DMS 273 treated with DMSO at 0.1 percent for 48 hours (cell line): ENCODE measurements at regions not wholly inside any gene's neighbourhood (a gene's known extent, or its start where the extent isn't known, plus 50 kb on each side); places are given as distances from the start of the nearest gene placed in this dataset.

Experiments
- DNase-seq: peaks from one replicate; lab custom pipeline; 2025; lab: John Stamatoyannopoulos, UW

DNA sequence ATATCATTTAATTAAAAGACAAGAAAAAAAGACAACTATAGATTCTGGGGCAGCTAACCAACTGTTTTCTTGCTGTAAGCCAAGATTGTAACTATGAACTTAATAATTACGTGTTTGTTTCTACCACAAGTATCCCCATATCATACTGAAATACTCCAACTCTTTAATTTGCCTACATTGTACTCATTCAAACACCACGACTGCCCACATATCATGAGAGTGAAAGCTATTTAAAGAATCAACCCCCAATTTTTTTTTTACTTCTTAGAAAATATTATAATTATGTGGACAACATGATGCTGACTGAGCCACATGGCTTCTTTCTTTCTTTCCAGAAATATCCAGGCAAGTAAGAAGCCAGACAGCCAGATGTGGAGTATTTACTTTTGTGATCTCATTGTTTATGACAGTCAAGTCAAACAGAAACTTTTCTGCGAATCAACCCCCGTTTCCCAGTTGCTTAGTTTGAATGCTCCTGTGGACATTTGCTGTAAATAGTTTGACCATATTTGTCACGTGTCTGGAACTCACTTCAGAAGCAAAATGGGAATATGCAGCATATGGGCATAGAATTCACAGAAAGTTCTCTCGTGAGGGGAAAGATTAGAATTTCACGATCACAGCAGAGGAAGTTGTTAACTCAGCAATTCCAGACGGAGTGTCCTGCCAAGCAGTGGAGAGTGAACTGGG lies 126.8 kb upstream of the PSMD7 start:
- DNase-seq = no peak

GRCh38 chr16:74169066-74169465 lies 127.5 kb upstream of the PSMD7 start:
- DNase-seq = no peak

DNA sequence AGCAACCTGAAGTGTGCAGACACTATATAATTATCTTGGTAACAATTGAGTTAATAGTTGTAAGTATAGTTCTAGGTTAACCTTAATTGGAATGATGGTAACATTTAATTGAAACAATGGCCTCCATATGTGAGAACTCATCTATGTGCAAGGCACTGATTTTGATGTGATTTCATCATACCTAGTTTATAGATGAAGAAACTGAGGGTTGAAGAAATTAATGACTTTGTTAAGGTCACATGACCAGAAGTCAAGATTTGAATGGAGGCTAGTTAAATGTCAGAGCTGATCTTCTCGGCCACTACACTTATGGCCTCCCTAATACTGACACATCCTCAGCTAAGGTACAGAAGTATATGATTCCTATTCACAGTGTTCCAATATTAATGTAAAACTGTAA lies 128.2 kb upstream of the PSMD7 start:
- no peak for DNase-seq

DNA sequence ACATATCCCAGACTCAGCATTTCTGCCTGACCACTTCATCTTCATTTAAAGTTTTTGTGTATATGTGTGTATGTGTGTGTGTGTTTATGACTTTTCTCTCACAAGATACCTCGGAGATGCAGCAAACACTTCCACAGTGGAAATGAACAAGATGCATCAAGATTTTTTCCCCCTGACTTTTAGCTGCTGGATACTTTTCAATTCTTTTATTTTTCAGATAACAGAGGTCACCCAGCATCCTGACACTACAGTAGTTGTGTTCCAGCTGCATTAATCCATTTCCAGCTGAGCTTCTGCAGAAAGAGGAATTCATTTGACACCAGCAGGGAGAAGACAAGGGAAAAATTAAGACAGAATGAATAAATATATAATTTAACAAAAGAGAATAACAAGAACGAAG lies 130.2 kb upstream of the PSMD7 start:
- no peak for DNase-seq

DNA sequence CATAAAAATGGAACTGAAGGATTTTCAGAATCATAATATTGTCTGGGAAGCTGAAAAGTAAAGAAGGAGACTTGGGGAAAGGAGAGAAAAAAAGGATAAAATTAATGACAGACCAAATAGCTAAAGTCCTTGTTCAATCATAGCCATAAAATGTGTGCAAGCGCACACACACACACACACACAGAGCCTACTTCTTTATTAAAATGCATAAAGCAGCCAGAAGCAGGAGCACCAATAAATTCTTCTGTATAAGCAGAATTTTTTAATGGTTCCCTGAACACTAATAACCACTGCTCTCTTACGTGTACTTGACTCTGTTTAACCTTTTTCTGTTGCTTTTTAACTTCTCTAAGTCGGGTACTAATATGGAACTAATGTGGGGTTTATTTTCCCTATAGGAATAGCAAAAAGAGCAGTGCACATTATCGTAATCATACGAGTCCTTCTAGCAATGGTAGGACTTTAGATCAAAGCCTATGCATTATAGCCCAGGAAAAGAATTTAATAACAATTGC lies 131.0 kb upstream of the PSMD7 start:
- no peak for DNase-seq

GRCh38 chr16:74160759-74161158 lies 135.9 kb upstream of the PSMD7 start:
- no peak for DNase-seq

DNA sequence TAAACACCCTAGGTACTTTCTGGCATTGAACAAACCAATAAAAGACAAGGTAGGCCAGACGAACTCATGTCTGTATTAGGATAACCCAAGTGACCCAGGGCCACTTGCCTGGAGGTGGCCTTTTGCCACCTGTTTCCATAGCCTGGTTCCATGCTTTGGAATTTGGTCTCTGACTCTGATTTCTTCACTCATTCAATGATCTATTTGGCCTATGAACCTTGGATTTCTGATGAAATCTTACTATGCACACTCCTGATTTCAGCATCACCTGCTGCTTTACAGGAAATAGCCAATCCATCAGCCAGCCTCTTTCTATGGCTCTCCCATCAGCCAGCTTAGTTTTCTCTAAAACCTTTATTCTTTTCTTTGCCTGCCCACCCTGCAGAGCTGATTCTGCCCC lies 142.8 kb upstream of the PSMD7 start:
- no peak for DNase-seq

DNA sequence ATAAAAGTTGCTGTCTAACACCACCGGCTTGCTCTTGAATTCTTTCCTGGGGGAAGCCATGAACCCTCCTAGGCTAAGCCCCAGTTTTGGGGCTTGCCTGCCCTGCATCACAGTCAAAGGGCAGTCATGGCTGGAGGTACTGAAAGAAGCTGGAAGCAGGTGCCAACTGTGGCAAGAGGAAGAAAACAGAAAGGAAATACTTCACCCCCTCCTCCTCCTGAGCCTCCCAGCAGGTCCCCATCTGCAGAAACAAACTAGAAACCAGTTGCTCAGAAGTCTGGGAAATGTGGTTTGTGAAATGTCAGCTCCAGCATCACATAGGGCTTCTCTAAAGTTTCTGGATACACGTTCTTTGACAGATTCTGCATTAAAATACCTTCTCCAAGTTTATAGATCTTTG lies 150.0 kb upstream of the PSMD7 start:
- no peak for DNase-seq

DNA sequence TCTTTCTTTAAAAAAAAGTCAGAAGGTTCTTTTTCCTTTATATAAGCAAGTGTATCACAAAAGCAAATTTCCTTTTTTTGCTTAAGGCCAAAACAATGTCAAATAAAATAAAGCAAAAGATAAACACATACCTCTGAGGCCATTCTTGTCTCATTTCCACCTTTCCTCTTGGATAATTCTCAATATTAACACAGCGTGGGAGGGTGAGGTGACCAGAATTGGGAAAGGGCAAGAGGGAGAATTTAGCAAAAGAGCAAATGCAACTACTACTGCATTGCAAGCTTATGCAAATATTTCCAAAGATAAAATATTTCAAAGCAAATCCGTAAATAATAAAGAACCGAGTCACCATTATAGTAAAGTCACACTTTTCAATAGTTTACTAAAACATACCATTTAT lies 153.4 kb upstream of the PSMD7 start:
- DNase-seq = no peak

GRCh38 chr16:74141015-74141414 lies 155.6 kb upstream of the PSMD7 start:
- DNase-seq = no peak

DNA sequence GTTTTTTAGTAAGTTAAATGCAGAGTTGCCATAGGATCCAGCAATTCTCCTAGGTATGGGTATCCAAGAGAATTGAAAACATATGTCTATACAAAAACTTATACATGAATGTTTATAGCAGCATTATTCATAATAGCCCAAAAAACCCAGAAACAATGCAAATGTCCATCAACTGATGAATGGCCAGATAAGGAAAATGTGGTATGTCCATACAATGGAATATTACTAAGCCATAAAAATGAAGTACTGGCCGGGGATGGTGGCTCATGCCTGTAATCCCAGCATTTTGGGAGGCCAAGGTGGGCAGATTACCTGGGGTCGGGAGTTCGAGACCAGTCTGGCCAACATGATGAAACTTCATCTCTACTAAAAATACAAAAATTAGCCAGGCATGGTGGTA lies 156.1 kb upstream of the PSMD7 start:
- DNase-seq = no peak

DNA sequence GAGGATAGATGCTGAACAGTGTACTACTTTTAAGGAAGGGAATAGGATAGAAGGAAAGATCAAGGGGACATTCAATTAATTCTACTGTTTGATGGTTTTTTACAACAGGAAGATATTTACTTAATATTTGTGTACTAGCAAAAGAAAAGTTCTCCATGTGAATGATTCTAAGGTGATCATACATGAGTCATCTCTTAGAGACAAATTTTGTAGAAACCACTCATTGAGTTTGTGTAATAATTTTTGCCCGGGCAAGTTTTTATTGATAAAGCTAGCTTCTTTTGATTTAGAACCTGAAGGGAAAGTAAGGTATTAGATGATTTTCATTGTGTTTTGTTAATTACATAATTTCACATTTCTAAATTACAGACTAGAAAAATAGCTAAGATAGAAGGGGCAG lies 172.8 kb upstream of the PSMD7 start:
- DNase-seq = no peak

GRCh38 chr16:74123195-74123594 lies 173.4 kb upstream of the PSMD7 start:
- DNase-seq = no peak

DNA sequence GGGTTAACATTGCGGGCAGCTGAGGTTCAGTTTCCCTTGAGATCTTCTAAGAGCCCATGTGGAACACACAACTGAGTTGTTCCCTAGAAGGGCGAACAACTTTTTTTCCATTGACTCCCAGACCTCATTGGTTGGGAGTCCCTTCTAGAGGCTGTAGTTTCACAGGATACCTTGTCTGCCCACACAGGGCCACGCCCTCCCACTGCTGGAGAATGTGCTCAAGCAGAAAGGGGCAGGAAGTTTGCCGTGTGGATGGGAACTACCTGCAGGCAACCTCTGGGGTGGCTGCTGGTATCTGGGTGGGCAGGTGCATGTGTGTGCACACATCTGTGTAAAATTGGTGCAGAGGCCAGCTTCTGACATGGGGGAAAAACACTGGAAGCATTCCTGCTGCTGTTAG lies 178.8 kb upstream of the PSMD7 start:
- DNase-seq = no peak

GRCh38 chr16:74113545-74113944 lies 183.1 kb upstream of the PSMD7 start:
- DNase-seq = no peak

DNA sequence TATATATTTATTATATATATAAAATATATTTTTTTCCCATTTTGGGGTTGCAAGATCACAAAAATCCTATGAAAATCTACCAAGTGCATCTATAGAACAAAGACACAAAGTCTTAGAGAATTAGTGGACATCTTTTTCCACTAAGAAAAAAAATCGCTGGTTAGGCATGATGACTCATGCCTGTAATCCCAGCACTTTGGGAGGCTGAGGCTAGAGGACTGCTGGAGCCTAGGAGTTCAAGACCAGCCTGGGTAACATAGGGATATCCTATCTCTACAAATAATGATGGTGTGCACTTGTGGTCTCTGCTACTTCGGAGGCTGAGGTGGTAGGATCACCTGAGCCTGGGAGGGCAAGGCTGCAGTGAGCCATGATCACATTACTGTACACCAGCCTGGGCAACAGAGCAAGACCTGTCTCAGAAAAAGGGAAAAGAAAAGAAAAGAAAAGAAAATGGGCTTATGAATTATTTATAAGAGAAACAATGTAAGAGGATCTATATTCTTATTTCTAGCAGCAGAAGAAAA lies 185.1 kb upstream of the PSMD7 start:
- DNase-seq = no peak

- DNase-seq = peak; percentile 52
These were observed 188.6 kb upstream of the PSMD7 start for GRCh38 chr16:74107795-74108610.

DNA sequence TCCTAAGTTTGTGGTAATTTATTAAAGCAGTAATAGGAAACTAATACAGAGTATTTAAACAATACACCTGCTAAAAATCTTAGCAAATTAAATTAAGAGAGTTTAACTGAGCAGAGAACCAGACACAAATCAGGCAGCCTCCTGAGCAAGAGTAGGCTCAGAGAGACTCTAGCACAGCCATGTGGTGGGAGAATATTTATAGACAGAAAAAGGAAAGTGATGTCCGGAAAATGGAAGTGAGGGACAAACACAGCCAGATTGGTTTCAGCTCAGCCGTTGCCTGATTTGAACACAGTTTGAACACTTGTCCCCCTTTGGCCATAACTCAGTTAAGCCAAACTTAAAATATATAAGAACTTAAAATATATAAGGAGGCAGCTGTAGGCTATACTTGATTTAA lies 192.6 kb upstream of the PSMD7 start:
- DNase-seq = no peak

DNA sequence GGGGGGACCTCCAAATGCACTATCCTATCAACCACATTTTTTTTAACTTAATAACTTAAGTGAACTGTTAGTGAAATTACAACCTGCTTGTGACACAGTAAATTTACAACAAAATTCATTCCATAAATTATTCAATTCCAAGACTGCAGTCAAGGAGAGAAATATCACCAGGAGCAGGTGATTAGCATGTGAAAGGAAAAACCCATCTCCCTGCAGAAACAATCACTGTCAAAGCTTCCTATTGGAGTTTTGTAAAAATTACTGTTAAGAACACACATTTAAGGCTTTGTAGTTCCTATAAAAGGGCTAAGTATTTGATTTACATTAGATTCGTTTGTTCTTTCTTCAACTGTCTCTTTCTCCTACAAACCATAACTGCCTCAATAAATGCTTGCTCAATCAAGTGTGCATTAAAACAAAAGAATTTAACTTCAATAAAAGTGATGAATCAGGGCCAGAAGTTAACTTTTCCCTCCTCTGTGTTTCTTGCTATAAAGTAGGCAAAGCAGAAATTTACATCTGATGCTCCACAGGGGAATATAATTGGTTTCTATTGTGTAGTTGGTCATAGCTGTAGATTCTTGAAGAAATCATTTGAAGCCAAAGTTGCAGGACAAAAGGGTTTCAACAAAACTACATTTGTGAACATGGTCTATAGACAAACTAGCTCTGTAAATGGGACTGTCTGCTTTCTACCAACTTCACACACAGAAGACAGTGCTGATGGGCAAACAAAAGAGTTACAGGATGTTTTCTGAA lies 195.1 kb upstream of the PSMD7 start:
- DNase-seq = no peak

GRCh38 chr16:74100395-74101326 lies 196.0 kb upstream of the PSMD7 start:
- DNase-seq = no peak

DNA sequence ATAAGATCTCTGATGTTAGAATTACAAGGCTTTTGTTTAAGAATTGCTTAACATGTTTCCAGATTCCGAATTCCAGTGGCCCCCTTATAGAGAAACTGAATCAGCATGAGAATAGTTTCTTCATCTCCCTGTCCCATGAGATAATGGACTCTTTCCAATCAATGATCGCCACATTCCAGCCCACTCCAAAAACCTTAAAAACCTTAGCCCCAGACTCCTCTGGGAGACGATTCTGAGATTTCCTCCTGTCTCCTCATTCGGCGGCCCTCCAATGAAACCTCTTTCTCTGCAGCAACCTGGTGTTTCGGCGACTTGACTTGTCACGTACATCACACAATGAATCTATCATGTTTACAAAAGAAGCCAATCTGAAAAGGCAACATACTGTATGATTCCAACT lies 197.1 kb upstream of the PSMD7 start:
- DNase-seq = no peak
